ENCODE measurements at regions not wholly inside any gene's neighbourhood (a gene's known extent, or its start where the extent isn't known, plus 50 kb on each side); places are given as distances from the start of the nearest gene placed in this dataset.

- intact Hi-C loops (cut with DNase I; ENCODE audit: low total_unique reads), result no loop called here
- WGBS, 2 donors, result 46 to 53% methylated on average over 5 of the region's 5 CpGs
- no peak for TF ChIP-seq POLR2A (IDR thresholded peaks at IDR 0.05)
- TF ChIP-seq, protein P1, sequence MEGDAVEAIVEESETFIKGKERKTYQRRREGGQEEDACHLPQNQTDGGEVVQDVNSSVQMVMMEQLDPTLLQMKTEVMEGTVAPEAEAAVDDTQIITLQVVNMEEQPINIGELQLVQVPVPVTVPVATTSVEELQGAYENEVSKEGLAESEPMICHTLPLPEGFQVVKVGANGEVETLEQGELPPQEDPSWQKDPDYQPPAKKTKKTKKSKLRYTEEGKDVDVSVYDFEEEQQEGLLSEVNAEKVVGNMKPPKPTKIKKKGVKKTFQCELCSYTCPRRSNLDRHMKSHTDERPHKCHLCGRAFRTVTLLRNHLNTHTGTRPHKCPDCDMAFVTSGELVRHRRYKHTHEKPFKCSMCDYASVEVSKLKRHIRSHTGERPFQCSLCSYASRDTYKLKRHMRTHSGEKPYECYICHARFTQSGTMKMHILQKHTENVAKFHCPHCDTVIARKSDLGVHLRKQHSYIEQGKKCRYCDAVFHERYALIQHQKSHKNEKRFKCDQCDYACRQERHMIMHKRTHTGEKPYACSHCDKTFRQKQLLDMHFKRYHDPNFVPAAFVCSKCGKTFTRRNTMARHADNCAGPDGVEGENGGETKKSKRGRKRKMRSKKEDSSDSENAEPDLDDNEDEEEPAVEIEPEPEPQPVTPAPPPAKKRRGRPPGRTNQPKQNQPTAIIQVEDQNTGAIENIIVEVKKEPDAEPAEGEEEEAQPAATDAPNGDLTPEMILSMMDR (IDR thresholded peaks at IDR 0.05), result no peak
- no peak for DNase-seq (ENCODE audit: low spot score in 2 of 2)
- no peak overlapping the region for H3K4me3 ChIP-seq (ENCODE audit: low read depth, poor library complexity, severe bottlenecking)
Measured at GRCh38 chr1:188489336-188490112, 1660.8 kb downstream of the PLA2G4A start.

DNA sequence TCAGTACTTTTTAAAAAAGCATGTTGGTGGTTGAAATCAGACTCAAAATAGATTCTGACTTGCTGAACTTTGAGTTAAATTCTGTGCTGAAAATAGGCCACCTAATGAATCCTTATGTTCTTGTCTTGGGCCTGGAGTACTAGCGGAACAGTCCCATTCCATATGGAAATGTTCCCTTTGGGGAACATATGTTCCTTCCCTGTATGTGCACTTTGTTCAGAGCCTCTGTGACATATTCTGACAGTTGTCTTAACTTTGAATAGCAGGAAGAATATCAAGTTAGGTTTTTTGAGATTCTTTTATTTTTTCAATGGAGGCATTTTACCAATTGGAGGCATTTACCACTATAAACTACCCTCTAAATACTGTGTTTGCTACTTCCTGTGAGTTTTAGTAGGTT lies 1667.8 kb downstream of the PLA2G4A start:
- 86 to 87% methylated on average over 1 of the region's 1 CpG for WGBS, 2 donors
- no peak for TF ChIP-seq POLR2A (IDR thresholded peaks at IDR 0.05)
- TF ChIP-seq, protein P1 (IDR thresholded peaks at IDR 0.05), result no peak
- intact Hi-C loops (cut with DNase I; ENCODE audit: low total_unique reads), result no loop called here

DNA sequence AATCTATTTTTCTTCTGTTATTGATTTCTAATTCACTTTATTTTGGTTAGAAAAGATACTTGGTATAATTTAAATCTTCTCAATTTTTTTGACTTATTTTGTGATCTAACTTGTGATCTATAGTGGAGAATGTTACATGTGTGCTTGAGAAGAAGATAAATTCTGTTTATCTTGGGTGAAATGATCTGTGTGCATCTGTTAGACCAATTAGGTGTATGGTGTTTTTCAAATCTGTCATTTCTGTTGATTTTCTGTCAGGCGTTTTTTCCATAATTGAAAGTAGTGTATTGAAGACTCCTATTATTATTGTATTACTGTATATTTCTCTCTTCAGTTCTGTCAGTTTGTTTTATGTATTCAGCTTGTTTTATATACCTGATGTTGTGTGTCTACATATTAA lies 1668.3 kb downstream of the PLA2G4A start:
- TF ChIP-seq POLR2A (IDR thresholded peaks at IDR 0.05), result no peak
- TF ChIP-seq, protein P1 (IDR thresholded peaks at IDR 0.05), result no peak
- no peak overlapping the region for H3K4me3 ChIP-seq (ENCODE audit: low read depth, poor library complexity, severe bottlenecking)
- no peak for DNase-seq (ENCODE audit: low spot score in 2 of 2)
- intact Hi-C loops (cut with DNase I; ENCODE audit: low total_unique reads), result no loop called here
- WGBS, 2 donors, result 88 to 92% methylated on average over 1 of the region's 1 CpG

More for the DNA sequence above, 1667.8 kb downstream of the PLA2G4A start:
- H3K4me3 ChIP-seq (ENCODE audit: low read depth, poor library complexity, severe bottlenecking), result no peak overlapping the region
- no peak for DNase-seq (ENCODE audit: low spot score in 2 of 2)

- no peak overlapping the region for H3K4me3 ChIP-seq (ENCODE audit: low read depth, poor library complexity, severe bottlenecking)
- no peak for TF ChIP-seq POLR2A (IDR thresholded peaks at IDR 0.05)
- TF ChIP-seq, protein P1 (IDR thresholded peaks at IDR 0.05), result no peak
- no peak for DNase-seq (ENCODE audit: low spot score in 2 of 2)
- intact Hi-C loops (cut with DNase I; ENCODE audit: low total_unique reads), result no loop called here
- 68% methylated on average over 1 of the region's 1 CpG for WGBS, 2 donors
Measured at GRCh38 chr1:188499690-188500089, 1670.9 kb downstream of the PLA2G4A start.

DNA sequence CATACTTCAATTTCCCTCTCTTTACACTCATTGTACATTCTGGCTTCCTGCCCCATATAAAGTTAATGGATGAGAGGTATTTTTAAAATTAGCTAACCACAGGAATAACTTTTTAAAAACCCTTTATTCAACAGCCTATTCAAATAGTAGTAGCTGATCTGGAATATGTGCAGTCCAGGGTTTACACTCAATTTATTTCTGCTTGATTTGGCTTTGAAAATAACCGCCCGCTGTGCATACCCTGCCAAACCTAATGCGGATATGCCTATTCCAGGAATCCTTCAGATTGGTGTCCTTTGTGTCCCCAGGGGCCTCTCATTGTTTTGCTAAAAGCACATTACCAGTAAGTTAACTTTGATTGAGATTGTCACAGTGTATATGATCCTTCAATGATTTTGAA lies 1686.2 kb downstream of the PLA2G4A start:
- TF ChIP-seq, protein P1 (IDR thresholded peaks at IDR 0.05), result no peak
- no peak for TF ChIP-seq POLR2A (IDR thresholded peaks at IDR 0.05)
- WGBS, 2 donors, result 70 to 82% methylated on average over 3 of the region's 3 CpGs
- intact Hi-C loops (cut with DNase I; ENCODE audit: low total_unique reads), result no loop called here
- DNase-seq (ENCODE audit: low spot score in 2 of 2), result no peak
- H3K4me3 ChIP-seq (ENCODE audit: low read depth, poor library complexity, severe bottlenecking), result no peak overlapping the region

- intact Hi-C loops (cut with DNase I; ENCODE audit: low total_unique reads), result no loop called here
- H3K4me3 ChIP-seq (ENCODE audit: low read depth, poor library complexity, severe bottlenecking), result no peak overlapping the region
- no peak for DNase-seq (ENCODE audit: low spot score in 2 of 2)
- WGBS, 2 donors, result 77 to 88% methylated on average over 1 of the region's 1 CpG
- TF ChIP-seq POLR2A (IDR thresholded peaks at IDR 0.05), result no peak
- TF ChIP-seq, protein P1 (IDR thresholded peaks at IDR 0.05), result no peak
Measured at GRCh38 chr1:188517139-188517538, 1688.4 kb downstream of the PLA2G4A start.
